Activated CD4-positive, alpha-beta T cell treated with anti-CD3 and anti-CD28 coated beads, Interleukin-2, amount 10 ng/mL, durations not matched to agents 7 days and 5 days (primary cell): ENCODE measurements at regions not wholly inside any gene's neighbourhood (a gene's known extent, or its start where the extent isn't known, plus 50 kb on each side); places are given as distances from the start of the nearest gene placed in this dataset.
"Not testable (repeated sequence)": the region's sequence is repeated elsewhere in the genome, so short reads cannot be mapped to it uniquely, and the experiment has no call there.

ENCODE experiments used
- CTCF ChIA-PET: fragments of 350-600 bp; sonication (Branson Sonifier 250); formaldehyde crosslinking; loops from one replicate; lab custom pipeline; 2021; ENCODE audit warnings: antibody characterized with exemption; lab: Charles Lee
- POLR2A ChIA-PET: fragments of 350-600 bp; sonication (Branson Sonifier 250); formaldehyde crosslinking; loops from one replicate; lab custom pipeline; 2021; ENCODE audit warnings: antibody characterized with exemption; lab: Charles Lee
- DNase-seq: peaks from one replicate; pipeline ENCODE4 v3.0.0-alpha.2; 2020
- H3K27ac Mint-ChIP-seq: one replicate; pipeline ENCODE4 v1.8.0; 2021; ENCODE audit warnings: mild to moderate bottlenecking, moderate library complexity, mixed read lengths
- H3K27me3 Mint-ChIP-seq: one replicate; pipeline ENCODE4 v1.8.0; 2021; ENCODE audit warnings: mixed read lengths
- H3K36me3 Mint-ChIP-seq: one replicate; pipeline ENCODE4 v1.8.0; 2021; ENCODE audit warnings: low read depth, mixed read lengths
- H3K4me1 Mint-ChIP-seq: one replicate; pipeline ENCODE4 v1.8.0; 2021; ENCODE audit warnings: mixed read lengths
- H3K4me3 Mint-ChIP-seq: one replicate; pipeline ENCODE4 v1.8.0; 2021; ENCODE audit warnings: mild to moderate bottlenecking, moderate library complexity, mixed read lengths
- H3K9me3 Mint-ChIP-seq: one replicate; pipeline ENCODE4 v1.8.0; 2021; ENCODE audit warnings: mixed read lengths

- H3K9me3 Mint-ChIP-seq, H3K4me3 Mint-ChIP-seq, DNase-seq, H3K27me3 Mint-ChIP-seq, H3K36me3 Mint-ChIP-seq, H3K27ac Mint-ChIP-seq, POLR2A ChIA-PET: not testable (repeated sequence)
- peaks cover 39% of the 10 kb centered on the region for H3K4me1 Mint-ChIP-seq
- CTCF ChIA-PET = interaction anchor here (1.0 to 11.9 kb wide), 4 partner anchors 8 to 117 kb away, joined by 3 to 246 read pairs (median 28); no protein-coding TSS in a partner anchor
Observed at GRCh38 chr15:92800416-92801055, 99.6 kb upstream of the CHD2 start.

GRCh38 chr15:92801056-92801773 lies 98.9 kb upstream of the CHD2 start:
- H3K27ac Mint-ChIP-seq, H3K27me3 Mint-ChIP-seq, H3K9me3 Mint-ChIP-seq, H3K4me3 Mint-ChIP-seq, H3K36me3 Mint-ChIP-seq, DNase-seq: not testable (repeated sequence)
- ChIA-PET CTCF (interaction anchor here (0.6 to 11.9 kb wide), 4 partner anchors 13 to 117 kb away, joined by 3 to 246 read pairs (median 4); no protein-coding TSS in a partner anchor), POLR2A (interaction anchor here (0.7 kb wide), 1 partner anchor 12 kb away, joined by 11 read pairs; no protein-coding TSS in a partner anchor)
- H3K4me1 Mint-ChIP-seq = peaks cover 39% of the 10 kb centered on the region

GRCh38 chr15:92801774-92802464 lies 98.2 kb upstream of the CHD2 start:
- CTCF ChIA-PET = interaction anchor here (0.6 to 11.9 kb wide), 4 partner anchors 14 to 116 kb away, joined by 3 to 246 read pairs (median 4); no protein-coding TSS in a partner anchor
- H3K36me3 Mint-ChIP-seq = peaks cover 9% of the 10 kb centered on the region
- POLR2A ChIA-PET = no interaction called here
- no peak for DNase-seq
- H3K4me1 Mint-ChIP-seq = peaks cover 42% of the 10 kb centered on the region
- no peaks in the 10 kb centered on the region for H3K9me3 Mint-ChIP-seq
- H3K27ac Mint-ChIP-seq = peak overlapping the region; percentile 16
- no peaks in the 10 kb centered on the region for H3K27me3 Mint-ChIP-seq
- no peak overlapping the region for H3K4me3 Mint-ChIP-seq

GRCh38 chr15:92803536-92803851 lies 96.6 kb upstream of the CHD2 start:
- CTCF ChIA-PET = interaction anchor here (1.3 to 11.9 kb wide), 3 partner anchors 78 to 151 kb away, joined by 3 to 246 read pairs (median 5); no protein-coding TSS in a partner anchor
- H3K27me3 Mint-ChIP-seq = no peaks in the 10 kb centered on the region
- H3K4me1 Mint-ChIP-seq = peaks cover 44% of the 10 kb centered on the region
- POLR2A ChIA-PET = no interaction called here
- H3K36me3 Mint-ChIP-seq = peaks cover 15% of the 10 kb centered on the region
- no peaks in the 10 kb centered on the region for H3K9me3 Mint-ChIP-seq
- no peak overlapping the region for H3K4me3 Mint-ChIP-seq
- H3K27ac Mint-ChIP-seq = peak overlapping the region; percentile 52
- DNase-seq = no peak

- H3K4me3 Mint-ChIP-seq = no peak overlapping the region
- no peaks in the 10 kb centered on the region for H3K9me3 Mint-ChIP-seq
- POLR2A ChIA-PET = no interaction called here
- peaks cover 17% of the 10 kb centered on the region for H3K36me3 Mint-ChIP-seq
- CTCF ChIA-PET = interaction anchor here (1.1 to 11.9 kb wide), 4 partner anchors 8 to 150 kb away, joined by 3 to 246 read pairs (median 4); no protein-coding TSS in a partner anchor
- peak overlapping the region; percentile 52 for H3K27ac Mint-ChIP-seq
- peaks cover 44% of the 10 kb centered on the region for H3K4me1 Mint-ChIP-seq
- H3K27me3 Mint-ChIP-seq = no peaks in the 10 kb centered on the region
- DNase-seq = peak; percentile 28
Observed at GRCh38 chr15:92803852-92804609, 96.1 kb upstream of the CHD2 start.

GRCh38 chr15:92804610-92804936 lies 95.6 kb upstream of the CHD2 start:
- CTCF ChIA-PET = interaction anchor here (1.1 to 11.9 kb wide), 4 partner anchors 9 to 150 kb away, joined by 3 to 246 read pairs (median 4); no protein-coding TSS in a partner anchor
- POLR2A ChIA-PET, H3K9me3 Mint-ChIP-seq, H3K27me3 Mint-ChIP-seq, DNase-seq, H3K4me3 Mint-ChIP-seq: not testable (repeated sequence)
- Mint-ChIP-seq H3K27ac (peak overlapping the region; percentile 52), H3K36me3 (peaks cover 17% of the 10 kb centered on the region), H3K4me1 (peaks cover 44% of the 10 kb centered on the region)

- Mint-ChIP-seq H3K4me3 (no peak overlapping the region), H3K27me3 (no peaks in the 10 kb centered on the region), H3K36me3 (peaks cover 16% of the 10 kb centered on the region), H3K9me3 (no peaks in the 10 kb centered on the region), H3K4me1 (peaks cover 44% of the 10 kb centered on the region), H3K27ac (no peak overlapping the region)
- ChIA-PET POLR2A (no interaction called here), CTCF (interaction anchor here (1.0 to 11.9 kb wide), 6 partner anchors 8 to 113 kb away, joined by 3 to 246 read pairs (median 3); no protein-coding TSS in a partner anchor)
- no peak for DNase-seq
Observed at GRCh38 chr15:92805080-92805690, 94.9 kb upstream of the CHD2 start.

GRCh38 chr15:92806171-92806570 lies 94.0 kb upstream of the CHD2 start:
- H3K27me3 Mint-ChIP-seq, POLR2A ChIA-PET, H3K9me3 Mint-ChIP-seq, H3K27ac Mint-ChIP-seq, DNase-seq: not testable (repeated sequence)
- Mint-ChIP-seq H3K4me3 (peak overlapping the region; percentile 19), H3K36me3 (peaks cover 16% of the 10 kb centered on the region), H3K4me1 (peaks cover 49% of the 10 kb centered on the region)
- CTCF ChIA-PET = interaction anchor here (0.7 to 11.9 kb wide), 6 partner anchors 9 to 946 kb away, joined by 3 to 246 read pairs (median 4); no protein-coding TSS in a partner anchor

- CTCF ChIA-PET = interaction anchor here (0.7 to 11.9 kb wide), 2 partner anchors 111 to 947 kb away, joined by 4 to 246 read pairs; no protein-coding TSS in a partner anchor
- H3K27me3 Mint-ChIP-seq = no peaks in the 10 kb centered on the region
- H3K4me3 Mint-ChIP-seq = no peak overlapping the region
- H3K9me3 Mint-ChIP-seq = no peaks in the 10 kb centered on the region
- POLR2A ChIA-PET = interaction anchor here (5.3 kb wide), 1 partner anchor 76 kb away, joined by 46 read pairs; no protein-coding TSS in a partner anchor
- peaks cover 50% of the 10 kb centered on the region for H3K4me1 Mint-ChIP-seq
- no peak for DNase-seq
- H3K36me3 Mint-ChIP-seq = peaks cover 13% of the 10 kb centered on the region
- no peak overlapping the region for H3K27ac Mint-ChIP-seq
Observed at GRCh38 chr15:92806763-92807162, 93.4 kb upstream of the CHD2 start.

GRCh38 chr15:92807971-92808571 lies 92.1 kb upstream of the CHD2 start:
- ChIA-PET POLR2A (interaction anchor here (0.8 to 5.3 kb wide), 5 partner anchors 24 to 100 kb away, joined by 3 to 46 read pairs (median 10); partner anchors contain the start of gene CHD2), CTCF (interaction anchor here (1.0 to 11.9 kb wide), 25 partner anchors 10 to 213 kb away, joined by 3 to 246 read pairs (median 9); partner anchors contain the start of gene CHD2)
- peaks cover 12% of the 10 kb centered on the region for H3K36me3 Mint-ChIP-seq
- peaks cover 55% of the 10 kb centered on the region for H3K4me1 Mint-ChIP-seq
- H3K4me3 Mint-ChIP-seq = peak overlapping the region; percentile 91
- no peaks in the 10 kb centered on the region for H3K27me3 Mint-ChIP-seq
- peak overlapping the region; percentile 99 for H3K27ac Mint-ChIP-seq
- DNase-seq = peak; percentile 35
- no peaks in the 10 kb centered on the region for H3K9me3 Mint-ChIP-seq

- peaks cover 55% of the 10 kb centered on the region for H3K4me1 Mint-ChIP-seq
- POLR2A ChIA-PET = interaction anchor here (0.9 to 5.3 kb wide), 6 partner anchors 23 to 113 kb away, joined by 3 to 46 read pairs (median 10); partner anchors contain the start of gene CHD2
- peak overlapping the region; percentile 99 for H3K27ac Mint-ChIP-seq
- H3K4me3 Mint-ChIP-seq = peak overlapping the region; percentile 91
- CTCF ChIA-PET = interaction anchor here (0.6 to 11.9 kb wide), 38 partner anchors 11 to 220 kb away, joined by 3 to 246 read pairs (median 7); partner anchors contain the start of gene CHD2
- H3K36me3 Mint-ChIP-seq = peaks cover 12% of the 10 kb centered on the region
- no peaks in the 10 kb centered on the region for H3K9me3 Mint-ChIP-seq
- no peak for DNase-seq
- H3K27me3 Mint-ChIP-seq = no peaks in the 10 kb centered on the region
Observed at GRCh38 chr15:92808598-92809063, 91.5 kb upstream of the CHD2 start.
